ENCODE measurements at regions not wholly inside any gene's neighbourhood (a gene's known extent, or its start where the extent isn't known, plus 50 kb on each side); places are given as distances from the start of the nearest gene placed in this dataset.

DNA sequence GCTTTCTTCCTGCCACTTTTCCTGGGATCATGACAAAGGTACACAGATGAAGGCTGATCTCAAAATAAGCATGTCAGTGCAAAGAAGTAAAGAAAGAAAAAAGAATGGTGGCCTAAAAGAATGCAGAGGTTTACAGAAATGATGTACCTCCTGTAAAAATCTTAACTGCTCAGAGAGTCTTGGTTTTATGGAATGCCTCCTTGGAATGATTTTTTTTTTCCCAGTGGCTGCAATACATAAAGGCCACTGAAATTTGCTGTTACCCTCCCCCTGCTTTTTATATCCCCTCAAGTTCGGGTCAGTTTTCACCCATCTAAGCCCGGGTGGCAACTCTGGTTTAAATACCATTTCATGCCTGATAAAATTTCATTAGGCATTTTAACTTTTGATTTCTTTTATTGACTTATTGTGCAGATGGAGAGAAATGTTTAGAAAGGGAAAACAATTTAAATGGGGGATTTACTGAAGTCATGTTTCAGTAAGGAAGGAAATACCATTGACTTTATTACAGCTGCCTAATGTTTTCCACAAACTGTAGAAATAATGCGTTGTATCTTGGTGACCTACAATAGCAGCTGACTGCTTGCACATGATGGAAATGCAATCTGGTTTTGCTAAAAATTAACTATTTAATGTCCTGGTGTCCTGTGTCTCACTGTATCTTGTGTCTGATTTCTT is 102.5 kb downstream of the SAMD9 start:
- WGBS, 5 donors = 58 to 69% (median 68%) methylated on average over 3 of the region's 3 CpGs
- no peaks in the 10 kb centered on the region for H3K9me3 ChIP-seq
- no peaks in the 10 kb centered on the region for H3K36me3 ChIP-seq
- no peaks in the 10 kb centered on the region for H3K27me3 ChIP-seq (replicated peaks in 1 of 7)
- intact Hi-C loops (cut with DNase I; ENCODE audit: low total_unique reads) = no loop called here
- TF ChIP-seq, protein P1, sequence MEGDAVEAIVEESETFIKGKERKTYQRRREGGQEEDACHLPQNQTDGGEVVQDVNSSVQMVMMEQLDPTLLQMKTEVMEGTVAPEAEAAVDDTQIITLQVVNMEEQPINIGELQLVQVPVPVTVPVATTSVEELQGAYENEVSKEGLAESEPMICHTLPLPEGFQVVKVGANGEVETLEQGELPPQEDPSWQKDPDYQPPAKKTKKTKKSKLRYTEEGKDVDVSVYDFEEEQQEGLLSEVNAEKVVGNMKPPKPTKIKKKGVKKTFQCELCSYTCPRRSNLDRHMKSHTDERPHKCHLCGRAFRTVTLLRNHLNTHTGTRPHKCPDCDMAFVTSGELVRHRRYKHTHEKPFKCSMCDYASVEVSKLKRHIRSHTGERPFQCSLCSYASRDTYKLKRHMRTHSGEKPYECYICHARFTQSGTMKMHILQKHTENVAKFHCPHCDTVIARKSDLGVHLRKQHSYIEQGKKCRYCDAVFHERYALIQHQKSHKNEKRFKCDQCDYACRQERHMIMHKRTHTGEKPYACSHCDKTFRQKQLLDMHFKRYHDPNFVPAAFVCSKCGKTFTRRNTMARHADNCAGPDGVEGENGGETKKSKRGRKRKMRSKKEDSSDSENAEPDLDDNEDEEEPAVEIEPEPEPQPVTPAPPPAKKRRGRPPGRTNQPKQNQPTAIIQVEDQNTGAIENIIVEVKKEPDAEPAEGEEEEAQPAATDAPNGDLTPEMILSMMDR (IDR thresholded peaks at IDR 0.05 in 8 of 11, conservative IDR thresholded peaks at IDR 0.05 in 3 of 11) = no peak
- TF ChIP-seq POLR2AphosphoS5 (IDR thresholded peaks at IDR 0.05) = no peak
- TF ChIP-seq POLR2A (IDR thresholded peaks at IDR 0.05) = no peak
- peak overlapping the region in 2 of 8 donors; percentile 4 to 16 for H3K27ac ChIP-seq
- no peak overlapping the region for H3K4me3 ChIP-seq
- peaks cover 0 to 11% (median 0%) of the 10 kb centered on the region in 6 donors for H3K4me1 ChIP-seq
- DNase-seq = no peak

GRCh38 chr7:93014410-93014809 is 103.4 kb downstream of the SAMD9 start:
- intact Hi-C loops (cut with DNase I; ENCODE audit: low total_unique reads) = no loop called here
- Histone ChIP-seq H3K4me3 (no peak overlapping the region), H3K27me3 (replicated peaks in 1 of 7) (no peaks in the 10 kb centered on the region), H3K4me1 (peaks cover 0 to 11% (median 0%) of the 10 kb centered on the region in 6 donors), H3K27ac (no peak overlapping the region), H3K9me3 (no peaks in the 10 kb centered on the region), H3K36me3 (no peaks in the 10 kb centered on the region)
- WGBS, 5 donors = 11 to 37% (median 17%) methylated on average over 1 of the region's 1 CpG
- TF ChIP-seq, protein P1 (IDR thresholded peaks at IDR 0.05 in 8 of 11, conservative IDR thresholded peaks at IDR 0.05 in 3 of 11) = no peak
- TF ChIP-seq POLR2AphosphoS5 (IDR thresholded peaks at IDR 0.05) (no peak), POLR2A (IDR thresholded peaks at IDR 0.05) (no peak)
- no peak for DNase-seq

- Histone ChIP-seq H3K36me3 (no peaks in the 10 kb centered on the region), H3K27ac (no peak overlapping the region), H3K9me3 (no peaks in the 10 kb centered on the region), H3K27me3 (replicated peaks in 1 of 7) (no peaks in the 10 kb centered on the region), H3K4me1 (peaks cover 0 to 11% (median 0%) of the 10 kb centered on the region in 6 donors), H3K4me3 (no peak overlapping the region)
- no peak for DNase-seq
- intact Hi-C loops (cut with DNase I; ENCODE audit: low total_unique reads) = no loop called here
- TF ChIP-seq, protein P1 (IDR thresholded peaks at IDR 0.05 in 8 of 11, conservative IDR thresholded peaks at IDR 0.05 in 3 of 11) = no peak
- TF ChIP-seq POLR2AphosphoS5 (IDR thresholded peaks at IDR 0.05) (no peak), POLR2A (IDR thresholded peaks at IDR 0.05) (no peak)
- 92 to 100% (median 96%) methylated on average over 2 of the region's 2 CpGs for WGBS, 5 donors
Observed at GRCh38 chr7:93013446-93014061, 104.2 kb downstream of the SAMD9 start.
